Gastrocnemius medialis (tissue), 4 donors: ENCODE measurements at regions not wholly inside any gene's neighbourhood (a gene's known extent, or its start where the extent isn't known, plus 50 kb on each side); places are given as distances from the start of the nearest gene placed in this dataset.

ENCODE experiments used
- ATAC-seq, 2 donors: fragments of 150-250 bp; one replicate each; pipeline ENCODE4 v1.9.1; 2016
- DNase-seq, 2 donors: peaks; one replicate each; pipeline ENCODE4 v3.0.0-alpha.2; 2019
- H3K27ac ChIP-seq, 4 donors: fragments of 200-600 bp; sonication (generic); 1 replicate in 1 of 4; 2 replicates in 3 of 4; pipeline ENCODE4 v1.5.1; 2016 to 2018; ENCODE audit warnings: mild to moderate bottlenecking in 2 of 4, moderate library complexity in 1 of 4
- H3K27me3 ChIP-seq, 3 donors: fragments of 200-600 bp; sonication (generic) in 2 of 3; 1 replicate in 1 of 3; 2 replicates in 2 of 3; pipeline versions ENCODE4 v1.5.1 to v1.6.0; 2016 to 2019; ENCODE audit warnings: mild to moderate bottlenecking in 1 of 3, moderate library complexity in 1 of 3
- H3K36me3 ChIP-seq, 2 donors: fragments of 200-600 bp; sonication (generic) in 1 of 2; one replicate each; pipeline ENCODE4 v1.5.1; 2017 to 2018
- H3K4me1 ChIP-seq, 2 donors: fragments of 200-600 bp; sonication (generic) in 1 of 2; one replicate each; pipeline ENCODE4 v1.5.1; 2016 to 2017; ENCODE audit warnings: mild to moderate bottlenecking in 2 of 2
- H3K4me3 ChIP-seq, 4 donors: fragments of 200-600 bp; sonication (generic) in 3 of 4; 1 replicate in 1 of 4; 2 replicates in 3 of 4; pipeline ENCODE4 v1.5.1; 2016 to 2019; ENCODE audit warnings: mild to moderate bottlenecking in 2 of 4
- H3K9me3 ChIP-seq, 3 donors: fragments of 200-600 bp; sonication (generic) in 2 of 3; 1 replicate in 1 of 3; 2 replicates in 2 of 3; pipeline ENCODE4 v1.5.1; 2016 to 2019
- CTCF ChIP-seq, 5 experiments: fragments of 450-650 bp in 3 of 5; fragments of 200-600 bp in 2 of 5; sonication (generic) in 2 of 5; IDR thresholded peaks in 4 of 5; conservative IDR thresholded peaks in 1 of 5; 1 replicate in 4 of 5; 2 replicates in 1 of 5; pipeline ENCODE4 v1.5.1; 2016 to 2019; ENCODE audit warnings: antibody characterized with exemption in 5 of 5, mild to moderate bottlenecking in 3 of 5, moderate library complexity in 3 of 5
- POLR2A ChIP-seq, 2 donors: fragments of 450-650 bp; IDR thresholded peaks; one replicate each; pipeline ENCODE4 v1.6.1; 2017; ENCODE audit warnings: antibody characterized with exemption in 2 of 2, mild to moderate bottlenecking in 2 of 2, moderate library complexity in 2 of 2
- in situ Hi-C, 4 donors: fragments of 200-750 bp; cut with MboI; loops; one replicate each; pipeline versions ENCODE4 v1.15.0 to v1.8.0; 2017; ENCODE audit warnings: low sequenced_read_pairs in 4 of 4
- intact Hi-C: fragments of 100-400 bp; cut with DNase I; formaldehyde crosslinking; loops from one replicate; pipeline ENCODE4 v1.15.1; 2023; ENCODE audit warnings: low total_unique reads

- Histone ChIP-seq H3K9me3 (no peaks in the 10 kb centered on the region), H3K27me3 (no peaks in the 10 kb centered on the region), H3K4me1 (no peaks in the 10 kb centered on the region), H3K36me3 (no peaks in the 10 kb centered on the region), H3K4me3 (no peak overlapping the region), H3K27ac (no peak overlapping the region)
- ATAC-seq, result no peak
- in situ Hi-C loops, result loop anchor here in 2 of 4 donors (10.0 to 25.0 kb wide), 3 partner anchors 228 to 1596 kb away; no protein-coding TSS in a partner anchor
- TF ChIP-seq CTCF (IDR thresholded peaks at IDR 0.05 in 4 of 5, conservative IDR thresholded peaks at IDR 0.05 in 1 of 5) (no peak), POLR2A (IDR thresholded peaks at IDR 0.05) (no peak)
- intact Hi-C loops, result no loop called here
- no peak for DNase-seq
Measured at GRCh38 chr3:20516311-20516710, 330.3 kb upstream of the SGO1 start.

GRCh38 chr3:20515834-20516233 lies 329.8 kb upstream of the SGO1 start:
- TF ChIP-seq POLR2A (IDR thresholded peaks at IDR 0.05) (no peak), CTCF (IDR thresholded peaks at IDR 0.05 in 4 of 5, conservative IDR thresholded peaks at IDR 0.05 in 1 of 5) (no peak)
- H3K27me3 ChIP-seq, result no peaks in the 10 kb centered on the region
- H3K4me3 ChIP-seq, result no peak overlapping the region
- in situ Hi-C loops, result loop anchor here in 2 of 4 donors (10.0 to 25.0 kb wide), 3 partner anchors 229 to 1596 kb away; no protein-coding TSS in a partner anchor
- ATAC-seq (no peak), DNase-seq (no peak)
- no peaks in the 10 kb centered on the region for H3K4me1 ChIP-seq
- intact Hi-C loops, result no loop called here
- no peak overlapping the region for H3K27ac ChIP-seq
- no peaks in the 10 kb centered on the region for H3K36me3 ChIP-seq
- H3K9me3 ChIP-seq, result no peaks in the 10 kb centered on the region

GRCh38 chr3:20511863-20512505 lies 326.0 kb upstream of the SGO1 start:
- no peaks in the 10 kb centered on the region for H3K27me3 ChIP-seq
- in situ Hi-C loops, result loop anchor here in 2 of 4 donors (5.0 to 25.0 kb wide), 4 partner anchors 230 to 1600 kb away; no protein-coding TSS in a partner anchor
- intact Hi-C loops, result loop anchor here (1.0 to 5.0 kb wide), 2 partner anchors 227 to 1380 kb away; no protein-coding TSS in a partner anchor
- DNase-seq (no peak), ATAC-seq (peak; percentile 75 to 81)
- no peak overlapping the region for H3K27ac ChIP-seq
- no peaks in the 10 kb centered on the region for H3K4me1 ChIP-seq
- TF ChIP-seq POLR2A (IDR thresholded peaks at IDR 0.05), result no peak
- TF ChIP-seq CTCF (IDR thresholded peaks at IDR 0.05 in 4 of 5, conservative IDR thresholded peaks at IDR 0.05 in 1 of 5), result peak; percentile 48 to 70 (median 52)
- no peaks in the 10 kb centered on the region for H3K36me3 ChIP-seq
- no peak overlapping the region for H3K4me3 ChIP-seq
- no peaks in the 10 kb centered on the region for H3K9me3 ChIP-seq

GRCh38 chr3:20510396-20510795 lies 324.4 kb upstream of the SGO1 start:
- no peaks in the 10 kb centered on the region for H3K27me3 ChIP-seq
- H3K4me1 ChIP-seq, result no peaks in the 10 kb centered on the region
- no peaks in the 10 kb centered on the region for H3K9me3 ChIP-seq
- DNase-seq, result no peak
- H3K27ac ChIP-seq, result no peak overlapping the region
- intact Hi-C loops (loop anchor here (5.0 kb wide), 1 partner anchor 1382 kb away; no protein-coding TSS in a partner anchor), in situ Hi-C loops (loop anchor here in 2 of 4 donors (5.0 to 25.0 kb wide), 4 partner anchors 232 to 1602 kb away; no protein-coding TSS in a partner anchor)
- H3K4me3 ChIP-seq, result no peak overlapping the region
- TF ChIP-seq CTCF (IDR thresholded peaks at IDR 0.05 in 4 of 5, conservative IDR thresholded peaks at IDR 0.05 in 1 of 5), result no peak
- TF ChIP-seq POLR2A (IDR thresholded peaks at IDR 0.05), result no peak
- no peak for ATAC-seq
- H3K36me3 ChIP-seq, result no peaks in the 10 kb centered on the region
